Astrocyte of the cerebellum (primary cell): ENCODE measurements at regions not wholly inside any gene's neighbourhood (a gene's known extent, or its start where the extent isn't known, plus 50 kb on each side); places are given as distances from the start of the nearest gene placed in this dataset.
A peak's percentile ranks its signal among the peaks of the same experiment; 100 is the strongest.

Experiments used
- DNase-seq: peaks from one replicate; pipeline ENCODE4 v3.0.0-alpha.2; 2011; ENCODE audit warnings: low read depth
- H3K4me3 ChIP-seq: 2 replicates; pipeline ENCODE4 v1.5.1; 2011; ENCODE audit warnings: mild to moderate bottlenecking, low read depth, low read length, moderate library complexity
- CTCF ChIP-seq: IDR thresholded peaks from 2 replicates; pipeline ENCODE4 v1.5.1; 2012; ENCODE audit warnings: low read length, low read depth, moderate library complexity, mild to moderate bottlenecking; ENCODE audit errors: missing control alignments
- in situ Hi-C: cut with HindIII; loops from 2 replicates; pipeline ENCODE4 v1.10.0; 2017; ENCODE audit warnings: low sequenced_read_pairs

- no peak overlapping the region for H3K4me3 ChIP-seq
- no peak for DNase-seq
- no peak for TF ChIP-seq CTCF
- in situ Hi-C loops = no loop called here
Observed at GRCh38 chr16:5509336-5509735, 411.7 kb upstream of the EEF2KMT start.

DNA sequence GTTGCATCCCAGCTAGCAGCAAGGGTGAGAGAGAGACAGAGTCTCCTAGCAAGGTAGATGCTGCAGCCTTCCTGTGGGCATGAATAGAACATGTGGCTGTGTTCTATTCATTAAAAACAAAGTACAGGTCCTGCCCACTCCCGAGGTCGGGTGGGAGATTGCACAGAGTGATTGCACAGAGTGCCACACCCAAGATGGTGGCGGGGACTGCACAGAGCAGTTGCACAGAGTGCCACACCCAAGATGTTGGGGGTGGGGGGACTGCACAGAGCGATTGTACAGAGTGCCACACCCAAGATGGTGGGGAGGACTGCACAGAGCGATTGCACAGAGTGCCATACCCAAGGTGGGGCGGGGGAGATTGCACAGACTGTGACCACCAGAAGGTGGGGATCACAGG lies 410.8 kb upstream of the EEF2KMT start:
- in situ Hi-C loops = no loop called here

GRCh38 chr16:5506021-5506420 lies 408.4 kb upstream of the EEF2KMT start:
- in situ Hi-C loops = no loop called here
- TF ChIP-seq CTCF = no peak
- no peak for DNase-seq
- no peak overlapping the region for H3K4me3 ChIP-seq

More for the DNA sequence above, 410.8 kb upstream of the EEF2KMT start:
- no peak for TF ChIP-seq CTCF
- H3K4me3 ChIP-seq = no peak overlapping the region
- no peak for DNase-seq

DNA sequence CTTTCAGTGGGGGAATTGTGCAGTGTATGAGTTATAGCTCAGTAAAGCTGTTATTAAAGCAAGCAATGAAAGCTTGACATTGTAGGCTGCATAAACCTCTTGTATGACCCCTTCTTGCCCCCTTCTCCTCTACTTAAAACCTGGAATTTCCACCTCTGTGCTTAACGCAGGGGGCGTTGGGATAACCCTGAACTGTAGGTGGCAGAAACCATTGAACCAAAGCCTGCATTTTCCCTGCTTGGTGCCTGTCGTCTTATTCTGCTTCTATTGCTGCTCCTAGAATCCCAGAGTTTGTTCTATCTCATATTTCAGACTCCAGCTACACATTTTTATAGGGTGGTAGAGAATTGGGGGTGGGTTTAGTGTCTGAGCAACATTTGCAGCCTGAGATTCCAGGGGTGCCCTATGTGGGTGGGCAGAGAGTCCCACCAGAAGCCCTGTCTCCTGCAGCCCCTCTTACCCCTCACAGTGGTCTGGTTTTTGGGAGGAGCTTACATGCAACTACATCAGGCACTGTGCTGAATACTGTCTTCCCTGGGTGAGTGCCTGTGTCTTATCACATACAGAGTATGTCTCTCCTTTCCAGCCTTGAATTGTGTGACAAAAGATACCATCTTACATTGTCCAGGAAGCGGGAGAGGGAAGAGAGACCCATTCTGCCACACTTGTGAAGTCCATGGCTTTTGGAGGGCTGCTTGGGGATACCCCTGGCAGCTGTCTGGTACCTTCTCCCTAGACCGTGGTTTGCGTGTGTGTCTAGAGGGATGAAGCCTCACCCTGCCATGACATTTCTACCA lies 407.7 kb upstream of the EEF2KMT start:
- in situ Hi-C loops = no loop called here
- no peak overlapping the region for H3K4me3 ChIP-seq
- no peak for DNase-seq
- TF ChIP-seq CTCF = no peak

DNA sequence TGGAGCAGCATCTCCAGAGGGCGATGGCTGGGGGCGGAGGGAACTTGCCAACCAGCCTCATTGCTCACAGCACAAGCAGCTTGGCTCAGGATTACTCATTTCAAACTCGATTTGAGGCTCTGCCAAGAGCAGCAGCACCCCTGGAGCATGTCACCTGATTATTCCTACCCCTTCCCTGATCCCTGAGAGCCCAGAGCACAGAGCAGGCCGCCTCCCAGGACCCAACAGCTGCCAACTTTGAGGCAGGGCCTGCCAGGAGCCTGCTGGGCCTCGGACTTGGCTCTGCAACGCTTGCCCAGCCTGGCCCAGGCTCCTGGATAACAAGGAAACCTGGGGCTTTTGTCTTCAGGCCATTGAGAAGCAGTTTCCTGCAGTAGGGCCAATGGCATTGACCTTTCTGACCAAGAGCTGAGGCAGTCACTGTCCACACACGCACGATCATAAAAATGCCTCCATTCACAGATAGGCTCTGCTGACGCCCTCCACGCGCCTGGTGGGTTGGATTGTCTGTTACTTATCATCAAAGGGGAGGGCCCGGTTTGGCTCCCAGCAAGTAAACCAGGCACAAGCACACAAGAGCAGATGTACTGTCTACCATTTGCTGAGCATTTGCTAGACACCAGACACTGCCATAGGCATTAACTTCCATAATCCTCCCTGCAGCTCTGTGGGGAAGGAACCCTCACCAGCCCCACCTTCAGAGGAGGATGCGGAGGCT lies 406.6 kb upstream of the EEF2KMT start:
- peak; percentile 74 for DNase-seq
- TF ChIP-seq CTCF = no peak
- in situ Hi-C loops = no loop called here
- no peak overlapping the region for H3K4me3 ChIP-seq

- in situ Hi-C loops = no loop called here
- DNase-seq = no peak
- no peak overlapping the region for H3K4me3 ChIP-seq
- TF ChIP-seq CTCF = no peak
Observed at GRCh38 chr16:5502944-5503343, 405.3 kb upstream of the EEF2KMT start.
